ENCODE measurements at regions not wholly inside any gene's neighbourhood (a gene's known extent, or its start where the extent isn't known, plus 50 kb on each side); places are given as distances from the start of the nearest gene placed in this dataset.

- no peak for DNase-seq
Observed at GRCh38 chr22:48053486-48053885, 1291.0 kb downstream of the TBC1D22A start.

GRCh38 chr22:48052621-48052890 is 1290.1 kb downstream of the TBC1D22A start:
- DNase-seq: no peak

- DNase-seq: no peak
Observed at GRCh38 chr22:48051796-48052620, 1289.6 kb downstream of the TBC1D22A start.

GRCh38 chr22:48050836-48051235 is 1288.4 kb downstream of the TBC1D22A start:
- DNase-seq: no peak

- no peak for DNase-seq
Observed at GRCh38 chr22:48049116-48049515, 1286.7 kb downstream of the TBC1D22A start.

GRCh38 chr22:48047722-48048500 is 1285.5 kb downstream of the TBC1D22A start:
- no peak for DNase-seq

GRCh38 chr22:48045369-48045768 is 1282.9 kb downstream of the TBC1D22A start:
- no peak for DNase-seq

- DNase-seq: peak in 2 of 51 donors; percentile 11 to 47
Observed at GRCh38 chr22:48044487-48045060, 1282.1 kb downstream of the TBC1D22A start.

- DNase-seq: no peak
Observed at GRCh38 chr22:48043581-48043980, 1281.1 kb downstream of the TBC1D22A start.

- no peak for DNase-seq
Observed at GRCh38 chr22:48042621-48043395, 1280.4 kb downstream of the TBC1D22A start.

- DNase-seq: no peak
Observed at GRCh38 chr22:48039326-48039725, 1276.9 kb downstream of the TBC1D22A start.

GRCh38 chr22:48037618-48038017 is 1275.2 kb downstream of the TBC1D22A start:
- no peak for DNase-seq

- no peak for DNase-seq
Observed at GRCh38 chr22:48035897-48036296, 1273.4 kb downstream of the TBC1D22A start.

- DNase-seq: no peak
Observed at GRCh38 chr22:48031589-48031988, 1269.1 kb downstream of the TBC1D22A start.

GRCh38 chr22:48025096-48025495 is 1262.6 kb downstream of the TBC1D22A start:
- DNase-seq: no peak

- DNase-seq: no peak
Observed at GRCh38 chr22:48021991-48022401, 1259.5 kb downstream of the TBC1D22A start.

- DNase-seq: no peak
Observed at GRCh38 chr22:48018346-48018745, 1255.9 kb downstream of the TBC1D22A start.

- no peak for DNase-seq
Observed at GRCh38 chr22:48015701-48016100, 1253.3 kb downstream of the TBC1D22A start.

GRCh38 chr22:48004936-48005335 is 1242.5 kb downstream of the TBC1D22A start:
- no peak for DNase-seq

- DNase-seq: no peak
Observed at GRCh38 chr22:48004038-48004437, 1241.6 kb downstream of the TBC1D22A start.

GRCh38 chr22:48001101-48001500 is 1238.7 kb downstream of the TBC1D22A start:
- DNase-seq: no peak

GRCh38 chr22:47997612-47998011 is 1235.2 kb downstream of the TBC1D22A start:
- DNase-seq: no peak

All from hypothalamus (tissue), 51 donors.